GM12874 (cell line): ENCODE measurements at regions not wholly inside any gene's neighbourhood (a gene's known extent, or its start where the extent isn't known, plus 50 kb on each side); places are given as distances from the start of the nearest gene placed in this dataset.

Source experiments
- TF ChIP-seq, protein P1 (sequence below): IDR thresholded peaks from 2 replicates; pipeline ENCODE4 v1.5.1; 2011; ENCODE audit warnings: low read depth, mild to moderate bottlenecking, control low read depth, low read length, moderate library complexity; ENCODE audit not compliant: insufficient read depth

DNA sequence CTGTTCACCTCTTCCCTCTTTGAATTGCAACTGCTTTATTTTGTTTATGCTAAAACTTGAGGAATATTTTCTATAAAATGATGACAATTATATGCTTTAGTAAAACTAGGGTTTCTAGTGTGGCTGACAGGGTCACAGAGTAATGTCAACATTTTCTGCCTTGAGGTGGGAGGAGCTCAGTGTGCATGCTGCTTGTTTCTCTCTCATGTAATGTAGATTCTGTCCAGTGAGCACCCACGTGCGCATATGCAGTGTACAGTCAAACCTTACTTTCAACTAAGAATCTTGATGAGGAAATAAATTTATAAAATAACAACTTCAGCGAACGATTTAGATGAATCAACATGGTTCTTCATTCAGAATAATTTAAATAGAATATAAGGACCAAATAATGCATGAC, 603.9 kb downstream of the PCDH17 start:
- TF ChIP-seq, protein P1, sequence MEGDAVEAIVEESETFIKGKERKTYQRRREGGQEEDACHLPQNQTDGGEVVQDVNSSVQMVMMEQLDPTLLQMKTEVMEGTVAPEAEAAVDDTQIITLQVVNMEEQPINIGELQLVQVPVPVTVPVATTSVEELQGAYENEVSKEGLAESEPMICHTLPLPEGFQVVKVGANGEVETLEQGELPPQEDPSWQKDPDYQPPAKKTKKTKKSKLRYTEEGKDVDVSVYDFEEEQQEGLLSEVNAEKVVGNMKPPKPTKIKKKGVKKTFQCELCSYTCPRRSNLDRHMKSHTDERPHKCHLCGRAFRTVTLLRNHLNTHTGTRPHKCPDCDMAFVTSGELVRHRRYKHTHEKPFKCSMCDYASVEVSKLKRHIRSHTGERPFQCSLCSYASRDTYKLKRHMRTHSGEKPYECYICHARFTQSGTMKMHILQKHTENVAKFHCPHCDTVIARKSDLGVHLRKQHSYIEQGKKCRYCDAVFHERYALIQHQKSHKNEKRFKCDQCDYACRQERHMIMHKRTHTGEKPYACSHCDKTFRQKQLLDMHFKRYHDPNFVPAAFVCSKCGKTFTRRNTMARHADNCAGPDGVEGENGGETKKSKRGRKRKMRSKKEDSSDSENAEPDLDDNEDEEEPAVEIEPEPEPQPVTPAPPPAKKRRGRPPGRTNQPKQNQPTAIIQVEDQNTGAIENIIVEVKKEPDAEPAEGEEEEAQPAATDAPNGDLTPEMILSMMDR: no peak

DNA sequence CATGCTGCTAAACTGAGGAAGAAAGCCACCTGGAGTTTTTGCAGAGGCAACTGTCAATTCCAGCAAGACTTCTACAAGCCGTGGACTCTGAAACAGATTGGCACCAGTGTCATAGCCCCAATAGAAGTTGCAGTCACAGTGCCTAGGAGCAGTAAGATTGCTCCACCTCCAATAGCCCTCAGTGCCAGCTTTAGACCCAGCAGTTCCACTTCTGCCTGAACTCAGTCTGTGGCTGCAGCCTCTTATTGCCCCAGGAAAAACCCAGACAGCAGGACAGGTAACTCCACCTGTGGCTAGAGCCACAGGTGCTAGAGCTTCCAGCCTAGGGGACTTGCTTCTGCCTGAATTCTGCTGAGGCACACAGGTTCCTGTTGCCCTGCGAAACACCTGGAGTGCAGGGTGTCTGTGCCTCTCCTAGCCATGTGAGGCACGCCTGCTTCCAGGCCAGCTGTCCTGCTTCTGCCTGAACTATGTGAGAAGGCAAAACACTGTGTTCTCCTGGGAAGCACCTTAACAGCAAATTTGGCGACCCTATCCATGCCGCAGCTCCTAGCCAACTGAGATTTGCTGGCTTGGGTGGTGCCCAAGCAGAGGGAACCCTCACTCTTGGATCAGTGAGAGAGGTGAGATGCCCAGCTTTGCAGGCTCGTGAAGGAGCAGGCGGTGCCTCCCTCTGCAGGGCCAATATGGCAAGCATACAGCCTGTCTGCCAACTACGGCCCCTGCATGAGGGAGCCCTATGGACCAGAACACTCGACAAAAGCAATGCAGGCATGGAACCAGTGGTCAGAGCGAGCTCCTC, 607.6 kb downstream of the PCDH17 start:
- TF ChIP-seq, protein P1: no peak

DNA sequence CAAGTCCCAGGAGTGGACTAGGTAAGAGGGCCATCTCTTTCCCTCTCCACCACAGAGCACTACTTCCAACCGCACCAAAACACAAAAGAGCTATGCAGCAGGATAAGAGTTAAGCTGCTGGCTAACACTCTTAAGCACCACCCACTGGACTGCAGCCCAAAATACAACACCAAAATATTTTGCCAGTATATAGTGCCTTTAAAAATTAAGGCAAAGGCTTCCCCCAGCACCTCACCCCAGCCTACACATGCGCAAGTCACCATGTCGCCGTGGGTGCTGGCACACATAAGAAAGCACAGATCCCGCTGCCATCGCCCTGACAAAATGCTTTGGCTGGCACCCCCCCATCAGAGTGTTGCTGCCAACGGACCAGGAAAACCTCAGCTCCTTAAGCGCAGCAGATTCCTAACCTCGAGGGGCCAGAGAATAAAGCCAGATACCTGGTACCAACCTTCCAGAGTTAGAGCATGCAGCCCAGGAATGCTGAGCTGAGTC, 608.3 kb downstream of the PCDH17 start:
- TF ChIP-seq, protein P1: no peak

DNA sequence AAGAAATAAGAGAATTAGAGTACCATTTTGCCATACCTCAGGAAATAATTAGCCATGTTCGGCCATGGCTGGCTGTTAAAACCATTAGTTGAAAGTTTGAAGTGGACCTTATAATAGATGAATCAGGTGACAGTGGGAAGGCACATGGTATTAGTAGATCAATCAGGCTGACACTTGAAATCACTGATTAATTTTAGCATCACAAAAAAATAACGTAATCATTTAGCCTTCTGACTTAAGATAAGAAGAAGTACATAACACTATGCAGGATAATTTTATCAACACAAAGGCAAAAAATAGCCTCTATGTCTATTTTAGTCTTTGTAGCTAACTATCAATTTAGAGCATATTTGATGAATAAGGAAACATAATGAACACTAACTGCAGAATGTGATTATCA, 615.5 kb downstream of the PCDH17 start:
- TF ChIP-seq, protein P1: no peak

DNA sequence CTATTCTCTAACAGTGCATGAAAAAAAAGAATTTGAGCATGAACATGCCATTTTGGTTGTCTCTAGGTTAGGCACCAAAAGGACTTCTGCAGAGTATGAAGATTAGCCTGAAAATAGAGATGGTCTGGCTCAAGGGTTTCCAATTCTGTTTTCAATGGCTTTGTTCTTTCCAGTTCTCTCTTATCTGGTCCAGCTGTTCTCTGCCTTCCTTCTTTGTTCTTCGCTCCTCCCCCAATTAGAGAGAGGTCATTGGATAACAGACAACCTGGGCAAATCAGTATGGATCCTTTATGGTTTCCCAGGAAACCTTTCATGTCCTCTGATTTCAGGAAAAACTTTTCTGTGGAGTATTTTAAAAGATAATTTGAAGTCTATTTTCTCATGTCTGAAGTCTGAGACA, 623.4 kb downstream of the PCDH17 start:
- TF ChIP-seq, protein P1: no peak

DNA sequence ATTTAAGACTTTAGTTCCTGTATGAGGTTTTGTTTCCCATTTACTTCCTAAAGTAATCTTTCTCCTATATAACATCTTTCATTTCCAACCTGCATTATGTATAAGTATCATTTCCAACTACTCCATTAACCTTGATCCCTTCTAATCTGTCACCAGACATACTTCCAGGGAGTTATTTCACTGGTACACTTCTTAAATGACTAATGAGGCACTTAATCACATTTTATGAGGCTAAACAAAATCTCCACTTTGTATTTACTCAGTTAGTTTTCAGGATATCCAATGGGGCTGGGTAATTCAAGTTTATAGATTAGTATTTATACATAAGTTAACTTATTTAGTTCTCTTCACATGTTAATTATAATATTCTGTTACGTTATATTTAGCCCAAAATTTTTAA, 634.7 kb downstream of the PCDH17 start:
- TF ChIP-seq, protein P1: no peak

DNA sequence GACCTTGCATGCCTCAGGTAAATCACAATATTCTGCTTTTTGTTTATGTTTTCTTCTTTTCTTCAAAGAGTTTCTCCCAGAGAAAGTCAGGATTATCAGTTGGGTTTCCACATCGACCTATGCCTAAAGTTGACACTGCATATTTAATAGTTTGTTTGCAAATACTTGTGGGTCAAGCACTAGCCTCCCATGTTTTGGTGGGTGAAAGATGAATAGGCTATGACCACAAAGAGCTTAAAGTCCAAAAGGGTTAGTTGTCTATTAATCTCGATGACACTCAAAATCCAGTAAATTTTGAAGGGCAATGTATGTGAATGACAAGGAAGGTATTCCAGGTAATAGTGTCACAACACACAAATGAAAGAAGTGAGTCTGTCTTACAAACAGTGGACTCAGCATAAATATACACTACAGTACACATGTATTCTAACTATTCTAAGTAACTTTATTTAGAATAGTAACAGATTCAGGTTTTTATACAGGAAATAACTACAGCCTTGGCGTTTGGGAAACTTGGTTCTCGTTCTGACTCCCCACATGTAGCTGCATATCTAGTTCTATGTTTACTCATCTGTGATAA, 667.1 kb downstream of the PCDH17 start:
- TF ChIP-seq, protein P1: no peak
